HG02852 (cell line): ENCODE measurements at regions not wholly inside any gene's neighbourhood (a gene's known extent, or its start where the extent isn't known, plus 50 kb on each side); places are given as distances from the start of the nearest gene placed in this dataset.

Experiments
- ATAC-seq: cut with Tn5 transposase; IDR thresholded peaks from one replicate; pipeline ENCODE4 v1.9.1; 2021; ENCODE audit warnings: mild to moderate bottlenecking, moderate library complexity; ENCODE audit not compliant: unreplicated experiment

GRCh38 chr4:153034681-153035080, 98.6 kb downstream of the FHDC1 start:
- ATAC-seq, result no peak

DNA sequence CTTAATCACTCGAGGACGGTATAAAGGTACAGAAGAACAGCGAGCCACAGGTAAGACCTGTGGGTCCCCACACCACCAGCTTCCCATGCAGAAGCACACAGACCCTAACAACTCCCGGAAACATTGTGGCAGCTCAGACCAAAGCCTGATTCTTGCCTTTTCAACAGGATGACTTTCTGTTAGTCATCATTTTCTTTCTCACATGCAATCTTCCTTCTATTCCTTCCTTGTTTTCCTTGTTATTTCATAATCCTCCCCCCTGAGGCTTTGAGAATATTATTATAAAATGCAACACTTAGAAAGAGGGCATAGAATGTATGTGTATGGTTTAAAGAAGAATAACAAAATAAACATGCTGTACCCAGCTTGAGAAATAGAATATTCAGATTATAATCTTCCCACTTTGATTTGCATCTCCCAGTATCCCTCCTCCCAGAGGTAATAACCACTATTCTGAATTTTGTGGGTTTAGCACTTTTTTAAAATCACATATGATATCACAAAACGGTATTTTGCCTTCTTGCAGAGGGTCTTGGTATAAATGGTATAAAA, 100.9 kb downstream of the FHDC1 start:
- ATAC-seq, result no peak

GRCh38 chr4:153038623-153039311, 102.6 kb downstream of the FHDC1 start:
- no peak for ATAC-seq

- no peak for ATAC-seq
Measured at GRCh38 chr4:153039542-153040185, 103.5 kb downstream of the FHDC1 start.

- no peak for ATAC-seq
Measured at GRCh38 chr4:153040677-153041076, 104.6 kb downstream of the FHDC1 start.

DNA sequence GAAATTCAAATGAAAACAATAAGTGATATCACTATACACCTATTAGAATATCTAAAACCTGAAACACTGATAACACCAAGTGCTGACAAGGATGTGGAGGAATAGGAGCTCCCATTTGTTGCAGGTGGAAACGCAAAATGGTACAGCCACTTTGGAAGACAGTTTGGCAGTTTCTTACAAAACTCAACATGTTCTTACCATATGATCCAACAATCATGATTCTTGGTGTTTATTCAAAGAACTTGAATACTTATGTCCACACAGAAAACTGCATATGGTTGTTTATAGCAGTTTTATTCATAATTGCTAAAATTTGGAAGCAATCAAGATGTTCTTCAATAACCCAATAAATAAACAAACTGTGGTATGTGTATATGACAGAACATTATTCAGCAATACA, 107.9 kb downstream of the FHDC1 start:
- ATAC-seq, result no peak

- no peak for ATAC-seq
Measured at GRCh38 chr4:153045111-153045982, 109.2 kb downstream of the FHDC1 start.

- no peak for ATAC-seq
Measured at GRCh38 chr4:153058671-153059060, 122.5 kb downstream of the FHDC1 start.

DNA sequence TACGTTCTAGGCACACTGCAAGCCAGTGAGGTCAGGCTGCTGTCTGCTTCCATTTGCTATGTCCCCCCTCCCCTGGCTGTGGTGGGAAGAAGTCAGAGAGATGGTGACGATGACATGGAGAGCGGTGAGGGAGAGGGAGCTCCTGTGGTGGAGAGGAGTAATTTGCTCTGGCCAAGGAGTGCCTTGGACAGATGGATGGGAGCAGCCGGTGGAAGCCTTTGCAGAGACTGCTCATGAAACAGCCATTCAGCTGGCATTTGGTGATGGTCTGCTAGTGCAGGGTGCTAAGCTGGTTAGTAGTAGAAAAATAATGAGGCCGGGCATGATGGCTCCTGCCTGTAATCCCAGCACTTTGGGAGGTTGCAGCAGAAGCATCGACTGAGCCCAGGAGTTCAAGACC, 124.1 kb downstream of the FHDC1 start:
- no peak for ATAC-seq

DNA sequence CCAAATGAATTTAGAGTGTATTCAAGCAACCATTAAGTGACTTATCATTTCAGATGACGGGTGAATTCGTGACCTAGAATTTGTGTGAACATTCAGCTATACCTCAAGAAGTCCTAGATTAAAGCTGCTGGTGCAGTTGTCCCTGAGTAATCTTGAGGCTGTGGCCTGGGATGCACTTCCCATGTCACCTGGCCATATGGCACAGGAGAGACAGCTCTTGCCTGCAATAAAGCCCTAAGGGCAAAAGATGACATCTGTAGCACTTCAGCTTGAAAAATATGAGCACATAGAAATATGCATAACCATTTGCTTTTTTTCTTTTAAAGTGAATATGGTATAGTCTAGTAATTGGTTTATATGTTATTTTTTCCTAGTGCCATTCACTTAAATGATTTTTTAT, 125.8 kb downstream of the FHDC1 start:
- ATAC-seq, result no peak

DNA sequence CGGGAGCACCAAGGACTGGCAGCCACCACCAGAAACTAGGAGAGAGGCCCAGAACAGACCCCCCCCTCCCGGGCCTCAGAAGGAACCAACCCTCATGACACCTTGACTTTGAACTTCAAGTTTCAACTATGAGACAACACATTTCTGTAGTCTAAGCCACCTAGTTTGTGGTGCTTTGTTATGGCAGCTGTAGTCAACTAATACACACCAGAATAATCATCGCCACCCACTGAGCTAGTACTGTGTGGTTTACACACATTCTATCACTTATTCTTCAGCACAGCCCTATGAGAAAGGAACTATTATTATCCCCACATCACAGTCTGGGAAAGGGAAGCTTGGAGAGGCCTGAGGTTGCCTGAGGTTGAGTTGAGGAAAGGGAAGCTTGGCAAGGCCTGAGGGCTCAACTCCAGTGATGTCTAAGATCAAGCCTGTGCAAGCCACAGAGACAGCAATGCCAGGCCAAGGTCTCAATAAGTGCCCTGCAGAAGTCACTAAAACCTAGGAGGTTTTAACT, 126.6 kb downstream of the FHDC1 start:
- ATAC-seq, result no peak

- no peak for ATAC-seq
Measured at GRCh38 chr4:153063490-153063889, 127.4 kb downstream of the FHDC1 start.

DNA sequence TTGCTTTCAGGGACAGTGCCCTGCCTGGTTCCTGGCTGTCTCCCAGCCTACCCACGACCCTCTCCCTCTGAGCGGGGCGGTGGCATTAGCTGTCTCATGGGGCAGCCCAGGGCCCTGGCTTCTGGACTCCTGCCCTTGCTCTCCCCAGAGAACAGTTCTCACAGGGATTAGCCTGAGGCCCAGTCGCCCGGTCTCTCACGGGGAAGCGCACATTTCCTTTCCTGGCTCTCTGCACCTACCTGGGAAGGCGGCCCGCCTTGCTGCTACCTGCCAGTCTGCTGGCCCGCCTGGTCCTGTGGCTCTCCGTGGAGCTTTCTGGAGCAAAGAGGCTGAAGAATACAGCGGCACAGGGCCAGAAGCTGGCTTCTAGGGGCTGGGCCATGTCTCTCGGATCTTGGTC, 128.4 kb downstream of the FHDC1 start:
- ATAC-seq, result no peak

DNA sequence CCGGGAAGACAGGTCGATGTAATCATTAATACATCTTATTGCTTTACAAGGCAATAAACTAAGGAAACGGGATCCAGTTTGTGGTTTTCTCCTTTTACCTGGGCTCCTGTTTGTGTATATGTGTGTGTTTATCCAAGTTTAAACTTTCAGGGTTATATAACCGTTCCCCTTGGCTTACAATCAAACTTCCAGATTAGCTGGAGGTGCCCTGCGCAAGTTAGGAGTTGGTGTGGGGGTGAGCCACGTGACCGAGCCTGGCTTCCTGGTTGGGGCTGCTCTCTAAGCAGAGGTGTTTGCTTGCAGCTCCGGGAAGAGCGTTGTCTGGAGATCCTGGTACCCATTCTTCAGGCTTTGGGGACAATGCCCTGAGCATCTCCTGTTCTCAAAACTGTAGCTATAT, 129.2 kb downstream of the FHDC1 start:
- ATAC-seq, result no peak

GRCh38 chr4:153067376-153067775, 131.3 kb downstream of the FHDC1 start:
- no peak for ATAC-seq

DNA sequence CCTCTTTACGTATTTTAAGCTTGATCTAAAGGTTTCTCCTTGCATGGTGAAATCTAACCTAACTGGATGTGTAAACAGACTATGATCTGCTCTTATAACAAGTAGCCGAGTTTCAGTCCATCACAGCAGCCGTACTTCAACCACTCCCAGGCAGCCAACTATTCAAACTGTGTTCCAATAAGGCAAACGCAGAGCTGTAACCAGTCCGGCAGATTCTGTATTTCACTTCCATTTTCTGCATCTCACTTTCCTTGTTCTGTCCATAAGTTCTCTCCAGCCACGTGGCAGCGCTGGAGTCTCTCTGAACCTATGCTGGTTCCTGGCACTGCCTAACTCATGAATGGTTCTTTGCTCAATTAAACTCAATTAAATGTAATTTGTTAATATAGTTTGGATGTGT, 132.6 kb downstream of the FHDC1 start:
- ATAC-seq, result no peak

GRCh38 chr4:153071958-153072598, 132.2 kb upstream of the TRIM2 start:
- no peak for ATAC-seq

DNA sequence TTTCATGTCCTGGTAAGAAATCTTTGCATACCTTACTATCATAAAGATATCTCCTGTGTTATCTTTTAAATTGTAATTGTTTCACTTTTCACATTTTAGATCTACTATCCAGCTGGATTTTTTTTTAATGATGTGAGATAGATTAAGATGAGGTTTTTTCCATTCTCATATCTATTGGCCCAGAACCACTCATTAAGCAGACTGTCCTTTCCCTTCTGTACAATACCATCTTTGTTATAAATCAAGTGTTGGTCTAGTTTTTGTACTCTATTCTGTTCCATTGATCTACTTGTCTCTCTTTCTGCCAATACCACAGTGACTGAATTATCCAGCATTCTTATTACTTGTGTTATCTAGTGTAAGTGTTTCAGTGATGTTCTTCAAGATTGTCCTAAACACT, 131.6 kb upstream of the TRIM2 start:
- no peak for ATAC-seq

GRCh38 chr4:153074486-153074885, 129.8 kb upstream of the TRIM2 start:
- ATAC-seq, result no peak

DNA sequence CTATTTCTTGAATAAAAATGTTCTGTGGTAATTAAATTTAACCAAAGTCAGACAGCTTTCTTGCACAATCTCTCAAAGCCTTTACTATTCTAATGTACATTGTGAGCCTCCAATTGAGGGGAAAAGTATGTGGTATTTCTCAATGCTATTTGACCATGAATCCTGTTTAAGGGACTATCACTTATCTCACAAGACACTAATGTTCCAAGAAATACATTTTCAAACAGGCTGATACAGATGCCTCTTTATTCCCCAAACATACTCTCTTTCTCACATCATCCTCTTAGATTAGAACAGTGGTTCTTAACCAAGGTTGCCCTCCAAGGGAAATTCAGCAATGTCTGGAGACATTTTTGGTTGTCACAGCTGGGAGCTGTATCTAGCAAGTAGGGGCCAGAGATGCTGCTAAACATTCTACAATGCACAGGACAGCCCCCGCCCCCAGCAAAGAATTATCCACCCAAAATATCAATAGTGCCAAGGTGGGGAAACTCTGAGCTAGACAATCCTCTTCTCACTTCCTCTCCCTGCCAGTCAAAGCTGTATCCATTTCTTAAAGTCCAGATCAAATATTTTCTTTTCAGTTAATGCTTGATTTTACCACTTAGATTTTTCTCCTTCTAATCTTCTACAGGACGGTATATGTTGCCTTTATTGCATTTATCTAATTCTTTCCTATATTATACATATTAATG, 129.2 kb upstream of the TRIM2 start:
- no peak for ATAC-seq
